ENCODE measurements at regions not wholly inside any gene's neighbourhood (a gene's known extent, or its start where the extent isn't known, plus 50 kb on each side); places are given as distances from the start of the nearest gene placed in this dataset.

DNA sequence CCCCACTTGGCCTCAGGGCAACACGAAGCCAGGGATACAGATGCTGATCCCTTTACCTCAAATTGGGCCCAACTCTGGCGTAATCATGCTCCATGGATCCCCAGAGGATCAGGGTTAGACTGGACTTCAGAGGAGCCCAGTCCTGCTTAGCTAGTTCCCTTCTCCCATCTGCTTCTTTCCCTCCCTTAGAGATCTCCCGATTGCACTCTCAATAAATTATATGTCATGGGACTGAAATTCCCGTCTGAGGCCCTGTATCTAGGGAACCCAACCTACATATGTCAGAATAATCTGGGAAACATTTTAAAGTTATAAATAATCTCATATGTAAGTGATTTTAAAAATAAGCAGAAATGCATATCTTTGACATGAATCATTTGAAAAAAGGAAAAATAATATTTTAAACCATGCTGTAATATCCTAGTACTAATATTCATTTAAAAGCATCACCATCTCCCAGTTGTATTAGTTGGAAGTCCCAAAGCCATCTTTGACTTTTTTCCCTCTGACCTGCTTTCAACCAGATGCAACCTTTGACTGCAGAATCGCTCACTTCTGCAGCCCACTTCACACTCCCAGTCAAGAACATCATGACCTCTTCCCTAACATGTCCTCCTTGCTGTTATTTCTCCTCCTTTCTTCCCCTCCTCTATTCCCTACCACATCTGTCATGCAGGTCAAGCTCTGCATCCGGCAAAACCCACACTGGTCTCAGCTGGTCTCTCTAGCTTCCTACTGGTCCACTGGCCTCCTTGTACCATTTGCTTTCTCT lies 393.6 kb downstream of the BTBD3 start:
- no peak for TF ChIP-seq TEAD4 (IDR thresholded peaks at IDR 0.05)
- no peak for TF ChIP-seq TAF1 (IDR thresholded peaks at IDR 0.05; ENCODE audit: low read depth)

All from Ishikawa (cell line).